ENCODE measurements at regions not wholly inside any gene's neighbourhood (a gene's known extent, or its start where the extent isn't known, plus 50 kb on each side); places are given as distances from the start of the nearest gene placed in this dataset.

DNA sequence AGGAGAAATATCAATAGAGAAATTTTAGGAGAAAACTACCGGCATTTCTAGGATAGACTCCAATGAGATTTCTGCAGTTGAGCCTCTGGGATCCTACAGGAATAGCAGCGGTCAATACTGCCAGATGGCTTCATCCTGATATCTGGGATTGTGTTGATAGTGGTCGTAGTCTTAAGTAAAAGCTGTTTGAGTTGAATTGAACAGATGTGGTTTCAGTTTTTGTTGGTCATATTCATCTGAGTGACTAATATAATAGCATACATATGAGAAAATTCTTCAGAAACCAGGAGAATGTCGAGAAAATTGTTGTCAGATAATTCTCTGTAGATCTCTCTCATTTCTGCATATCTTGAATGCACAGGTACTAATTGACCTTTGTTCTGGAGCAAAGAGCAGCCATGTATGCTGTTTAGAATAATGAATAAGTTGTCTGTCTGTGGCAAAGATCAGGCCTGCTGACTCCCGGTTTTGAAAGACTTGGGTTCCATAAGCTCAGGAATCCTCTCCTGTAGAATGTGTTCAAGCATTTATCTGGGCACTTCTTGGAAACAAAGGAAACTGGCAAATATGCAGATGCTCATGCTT lies 288.1 kb downstream of the TMX3 start:
- no peak for DNase-seq
- H3K4me1 ChIP-seq, result no peaks in the 10 kb centered on the region

DNA sequence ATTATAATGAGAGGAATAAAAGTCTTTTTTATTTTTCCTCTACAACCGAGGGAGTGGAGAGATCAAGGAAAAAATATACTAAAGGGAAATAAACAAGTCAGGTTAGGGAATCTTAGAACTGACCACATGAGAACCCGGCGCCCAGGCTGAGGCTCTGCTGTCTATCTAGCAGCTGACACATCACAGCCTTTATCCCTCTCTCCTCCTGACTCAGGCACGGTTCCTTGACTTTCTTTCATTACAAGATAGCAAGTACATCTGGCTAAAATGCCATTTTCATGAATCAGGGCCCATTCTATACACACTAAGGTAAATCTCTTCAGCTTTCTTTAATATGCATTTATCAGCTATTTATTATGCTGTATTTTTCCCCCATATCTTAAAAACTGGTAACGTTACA lies 296.0 kb downstream of the TMX3 start:
- H3K27ac ChIP-seq, result no peak overlapping the region
- H3K4me3 ChIP-seq, result no peak overlapping the region
- H3K36me3 ChIP-seq, result no peaks in the 10 kb centered on the region
- TF ChIP-seq, protein P1, sequence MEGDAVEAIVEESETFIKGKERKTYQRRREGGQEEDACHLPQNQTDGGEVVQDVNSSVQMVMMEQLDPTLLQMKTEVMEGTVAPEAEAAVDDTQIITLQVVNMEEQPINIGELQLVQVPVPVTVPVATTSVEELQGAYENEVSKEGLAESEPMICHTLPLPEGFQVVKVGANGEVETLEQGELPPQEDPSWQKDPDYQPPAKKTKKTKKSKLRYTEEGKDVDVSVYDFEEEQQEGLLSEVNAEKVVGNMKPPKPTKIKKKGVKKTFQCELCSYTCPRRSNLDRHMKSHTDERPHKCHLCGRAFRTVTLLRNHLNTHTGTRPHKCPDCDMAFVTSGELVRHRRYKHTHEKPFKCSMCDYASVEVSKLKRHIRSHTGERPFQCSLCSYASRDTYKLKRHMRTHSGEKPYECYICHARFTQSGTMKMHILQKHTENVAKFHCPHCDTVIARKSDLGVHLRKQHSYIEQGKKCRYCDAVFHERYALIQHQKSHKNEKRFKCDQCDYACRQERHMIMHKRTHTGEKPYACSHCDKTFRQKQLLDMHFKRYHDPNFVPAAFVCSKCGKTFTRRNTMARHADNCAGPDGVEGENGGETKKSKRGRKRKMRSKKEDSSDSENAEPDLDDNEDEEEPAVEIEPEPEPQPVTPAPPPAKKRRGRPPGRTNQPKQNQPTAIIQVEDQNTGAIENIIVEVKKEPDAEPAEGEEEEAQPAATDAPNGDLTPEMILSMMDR (IDR thresholded peaks at IDR 0.05), result no peak
- no peak for TF ChIP-seq POLR2A (IDR thresholded peaks at IDR 0.05)
- H3K9me3 ChIP-seq, result no peaks in the 10 kb centered on the region
- no peaks in the 10 kb centered on the region for H3K27me3 ChIP-seq
- DNase-seq, result no peak
- no peaks in the 10 kb centered on the region for H3K4me1 ChIP-seq

More for the DNA sequence above, 288.1 kb downstream of the TMX3 start:
- Histone ChIP-seq H3K36me3 (no peaks in the 10 kb centered on the region), H3K27ac (no peak overlapping the region), H3K9me3 (no peaks in the 10 kb centered on the region), H3K27me3 (no peaks in the 10 kb centered on the region), H3K4me3 (no peak overlapping the region)
- TF ChIP-seq, protein P1 (IDR thresholded peaks at IDR 0.05), result no peak
- no peak for TF ChIP-seq POLR2A (IDR thresholded peaks at IDR 0.05)

DNA sequence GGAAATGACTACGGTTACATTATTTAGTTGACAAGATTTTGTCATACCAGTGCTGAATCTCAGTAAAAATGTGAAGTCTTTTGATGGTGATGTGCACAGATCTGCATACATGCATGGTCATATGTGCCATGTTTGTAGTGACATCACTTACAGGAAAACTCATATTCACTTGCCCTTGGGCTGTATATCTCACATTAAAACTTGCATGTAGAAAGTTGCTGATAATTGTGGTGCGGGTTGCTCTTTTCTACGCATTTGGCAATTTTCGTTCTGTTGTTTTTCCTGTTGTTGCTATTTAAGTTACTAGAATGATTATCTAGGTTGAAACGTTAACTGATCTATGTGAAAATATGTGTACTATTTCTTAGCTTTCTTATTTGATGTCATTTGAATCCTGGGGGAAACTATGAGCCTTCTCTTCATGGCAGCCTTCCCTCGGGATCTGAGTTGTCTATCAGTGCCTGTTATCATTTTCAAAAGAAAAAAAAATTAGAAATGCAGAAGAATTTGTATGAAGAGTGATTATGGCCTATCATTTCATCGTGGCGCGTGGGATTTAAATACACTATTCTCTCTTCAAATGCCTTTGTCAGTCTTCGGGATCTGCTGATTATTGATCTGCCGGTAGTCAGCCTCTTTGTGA lies 296.6 kb downstream of the TMX3 start:
- DNase-seq, result no peak

DNA sequence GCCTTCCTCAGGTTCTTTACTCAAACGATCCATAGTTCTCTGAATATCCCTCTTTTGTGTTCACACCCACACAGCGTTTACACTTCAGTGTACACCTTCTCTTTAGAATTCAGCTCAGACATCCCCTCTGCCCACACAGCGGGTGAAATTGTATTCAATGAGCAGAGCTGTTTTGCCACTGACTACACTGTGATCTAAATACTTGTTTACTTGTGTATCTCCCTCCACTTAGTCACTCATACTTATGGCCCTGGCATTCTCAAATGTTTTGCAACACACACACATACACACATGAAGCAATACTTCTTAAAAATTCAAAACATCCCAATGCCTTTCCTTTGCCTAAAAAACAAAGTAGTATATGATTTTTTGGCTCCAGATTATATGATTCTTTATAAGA lies 297.1 kb downstream of the TMX3 start:
- Histone ChIP-seq H3K4me1 (no peaks in the 10 kb centered on the region), H3K27me3 (no peaks in the 10 kb centered on the region), H3K9me3 (no peaks in the 10 kb centered on the region), H3K27ac (no peak overlapping the region), H3K36me3 (no peaks in the 10 kb centered on the region), H3K4me3 (no peak overlapping the region)
- DNase-seq, result no peak
- no peak for TF ChIP-seq POLR2A (IDR thresholded peaks at IDR 0.05)
- TF ChIP-seq, protein P1 (IDR thresholded peaks at IDR 0.05), result no peak

More for the DNA sequence above, 296.6 kb downstream of the TMX3 start:
- Histone ChIP-seq H3K4me1 (no peaks in the 10 kb centered on the region), H3K36me3 (no peaks in the 10 kb centered on the region), H3K27me3 (no peaks in the 10 kb centered on the region), H3K27ac (no peak overlapping the region), H3K9me3 (no peaks in the 10 kb centered on the region), H3K4me3 (no peak overlapping the region)
- TF ChIP-seq, protein P1 (IDR thresholded peaks at IDR 0.05), result no peak
- no peak for TF ChIP-seq POLR2A (IDR thresholded peaks at IDR 0.05)

DNA sequence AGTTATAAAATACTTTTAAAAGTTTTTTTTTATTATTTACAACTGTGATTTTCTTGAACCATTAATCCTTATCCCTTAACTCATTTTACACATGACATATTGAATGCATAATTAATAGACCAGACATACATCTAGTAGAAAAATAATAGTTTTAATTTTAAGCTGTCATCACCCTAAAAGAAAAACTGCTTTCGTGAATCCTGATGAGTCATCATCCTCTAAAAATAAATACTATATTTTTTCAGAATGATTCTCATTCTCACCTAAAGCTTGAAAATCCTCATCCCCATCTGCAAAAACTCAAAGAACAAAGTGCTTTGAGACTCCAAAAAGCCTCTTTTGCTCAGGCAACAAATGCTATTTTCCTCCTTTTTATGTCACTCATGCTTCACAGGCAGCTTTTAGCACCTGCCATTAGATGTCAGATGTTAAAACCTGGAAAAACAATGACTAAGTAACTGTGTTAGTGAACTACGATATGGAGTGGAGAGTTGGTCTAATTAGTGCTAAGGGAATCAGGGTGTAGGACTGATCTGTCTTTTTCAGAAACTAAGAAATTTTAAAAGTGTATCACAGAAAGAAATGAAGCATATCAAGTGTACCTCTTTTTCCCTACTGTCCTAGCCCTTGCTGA lies 297.6 kb downstream of the TMX3 start:
- H3K36me3 ChIP-seq, result no peaks in the 10 kb centered on the region

More for the DNA sequence above, 297.6 kb downstream of the TMX3 start:
- Histone ChIP-seq H3K27ac (no peak overlapping the region), H3K27me3 (no peaks in the 10 kb centered on the region), H3K4me1 (no peaks in the 10 kb centered on the region), H3K4me3 (no peak overlapping the region), H3K9me3 (no peaks in the 10 kb centered on the region)
- TF ChIP-seq, protein P1 (IDR thresholded peaks at IDR 0.05), result no peak
- TF ChIP-seq POLR2A (IDR thresholded peaks at IDR 0.05), result no peak
- no peak for DNase-seq

All from Peyer's patch (tissue), 4 donors.